Esophagus muscularis mucosa (tissue), 4 donors: ENCODE measurements at regions not wholly inside any gene's neighbourhood (a gene's known extent, or its start where the extent isn't known, plus 50 kb on each side); places are given as distances from the start of the nearest gene placed in this dataset.
"Not testable (repeated sequence)": the region's sequence is repeated elsewhere in the genome, so short reads cannot be mapped to it uniquely, and the experiment has no call there.

ENCODE experiments used
- DNase-seq: peaks from one replicate; pipeline ENCODE4 v3.0.0-alpha.2; 2017; ENCODE audit errors: extremely low spot score
- H3K27ac ChIP-seq, 4 donors: fragments of 200-600 bp; sonication (generic); replicated peaks in 1 of 4; 1 replicate in 3 of 4; 2 replicates in 1 of 4; pipeline ENCODE4 v1.5.1; 2016 to 2019; ENCODE audit warnings: mild to moderate bottlenecking in 1 of 4
- H3K27me3 ChIP-seq, 4 donors: fragments of 200-600 bp; sonication (generic); one replicate each; pipeline versions ENCODE4 v1.5.1 to v1.6.0; 2016 to 2019
- H3K36me3 ChIP-seq, 4 donors: fragments of 200-600 bp; sonication (generic); one replicate each; pipeline ENCODE4 v1.5.1; 2016 to 2019
- H3K4me1 ChIP-seq, 4 donors: fragments of 200-600 bp; sonication (generic); one replicate each; pipeline ENCODE4 v1.5.1; 2016 to 2019
- H3K4me3 ChIP-seq, 4 donors: fragments of 200-600 bp; sonication (generic); 1 replicate in 2 of 4; 2 replicates in 2 of 4; pipeline ENCODE4 v1.5.1; 2016 to 2019; ENCODE audit warnings: mild to moderate bottlenecking in 4 of 4, moderate library complexity in 1 of 4
- H3K9me3 ChIP-seq, 4 donors: fragments of 200-600 bp; sonication (generic); 1 replicate in 3 of 4; 2 replicates in 1 of 4; pipeline ENCODE4 v1.5.1; 2016 to 2019
- EP300 ChIP-seq: sonication (generic); formaldehyde crosslinking; IDR thresholded peaks from one replicate; pipeline ENCODE4 v1.6.1; 2017; ENCODE audit warnings: antibody characterized with exemption
- POLR2A ChIP-seq: fragments of 450-650 bp; IDR thresholded peaks from one replicate; pipeline ENCODE4 v1.6.1; 2017; ENCODE audit warnings: antibody characterized with exemption, moderate library complexity, mild to moderate bottlenecking, low read depth
- POLR2AphosphoS5 ChIP-seq, 2 donors: sonication (generic); formaldehyde crosslinking; IDR thresholded peaks; one replicate each; pipeline ENCODE4 v1.6.1; 2017; ENCODE audit warnings: antibody characterized with exemption in 2 of 2
- WGBS: methylation state at CpG from one replicate; pipeline ENCODE4 v1.1.5; 2018; 5-methylcytosine and 5-hydroxymethylcytosine counted together
- intact Hi-C: fragments of 100-400 bp; cut with DNase I; formaldehyde crosslinking; loops from one replicate; pipeline ENCODE4 v1.15.1; 2023
- TF ChIP-seq, protein P1 (sequence below), 3 experiments: fragments of 200-600 bp in 2 of 3; fragments of 450-650 bp in 1 of 3; sonication (generic) in 2 of 3; IDR thresholded peaks; one replicate each; pipeline ENCODE4 v1.5.1; 2017 to 2019; ENCODE audit warnings: antibody characterized with exemption in 3 of 3, mild to moderate bottlenecking in 2 of 3, moderate library complexity in 1 of 3

DNA sequence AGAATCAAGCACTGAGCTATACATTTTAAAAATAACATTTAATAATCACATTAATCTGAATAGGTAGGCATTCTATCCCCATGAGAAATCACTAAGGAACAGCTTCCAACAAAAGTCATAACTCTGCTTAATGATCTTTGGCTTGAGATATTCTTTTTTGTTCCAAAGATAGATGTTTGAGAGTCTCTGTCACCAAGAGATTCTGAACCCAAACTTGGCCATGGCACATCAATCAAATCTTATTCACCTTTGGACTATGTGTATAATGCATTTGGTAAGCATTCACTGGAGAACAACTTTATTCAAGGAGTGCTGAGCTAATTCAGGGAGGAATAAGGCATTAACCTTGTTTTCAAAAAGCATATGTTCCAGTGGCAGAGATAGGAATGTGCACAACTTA is 743.3 kb downstream of the SLC4A3 start:
- intact Hi-C loops, result no loop called here
- Histone ChIP-seq H3K9me3 (peaks cover 0 to 5% (median 0%) of the 10 kb centered on the region in 4 donors), H3K4me3 (no peak overlapping the region), H3K27me3 (no peaks in the 10 kb centered on the region), H3K4me1 (peaks cover 0 to 5% (median 0%) of the 10 kb centered on the region in 4 donors), H3K27ac (no peak overlapping the region), H3K36me3 (no peaks in the 10 kb centered on the region)
- DNase-seq, result no peak
- TF ChIP-seq, protein P1, sequence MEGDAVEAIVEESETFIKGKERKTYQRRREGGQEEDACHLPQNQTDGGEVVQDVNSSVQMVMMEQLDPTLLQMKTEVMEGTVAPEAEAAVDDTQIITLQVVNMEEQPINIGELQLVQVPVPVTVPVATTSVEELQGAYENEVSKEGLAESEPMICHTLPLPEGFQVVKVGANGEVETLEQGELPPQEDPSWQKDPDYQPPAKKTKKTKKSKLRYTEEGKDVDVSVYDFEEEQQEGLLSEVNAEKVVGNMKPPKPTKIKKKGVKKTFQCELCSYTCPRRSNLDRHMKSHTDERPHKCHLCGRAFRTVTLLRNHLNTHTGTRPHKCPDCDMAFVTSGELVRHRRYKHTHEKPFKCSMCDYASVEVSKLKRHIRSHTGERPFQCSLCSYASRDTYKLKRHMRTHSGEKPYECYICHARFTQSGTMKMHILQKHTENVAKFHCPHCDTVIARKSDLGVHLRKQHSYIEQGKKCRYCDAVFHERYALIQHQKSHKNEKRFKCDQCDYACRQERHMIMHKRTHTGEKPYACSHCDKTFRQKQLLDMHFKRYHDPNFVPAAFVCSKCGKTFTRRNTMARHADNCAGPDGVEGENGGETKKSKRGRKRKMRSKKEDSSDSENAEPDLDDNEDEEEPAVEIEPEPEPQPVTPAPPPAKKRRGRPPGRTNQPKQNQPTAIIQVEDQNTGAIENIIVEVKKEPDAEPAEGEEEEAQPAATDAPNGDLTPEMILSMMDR (IDR thresholded peaks at IDR 0.05), result no peak
- TF ChIP-seq EP300, result no peak
- no peak for TF ChIP-seq POLR2AphosphoS5 (IDR thresholded peaks at IDR 0.05)
- TF ChIP-seq POLR2A, result no peak

DNA sequence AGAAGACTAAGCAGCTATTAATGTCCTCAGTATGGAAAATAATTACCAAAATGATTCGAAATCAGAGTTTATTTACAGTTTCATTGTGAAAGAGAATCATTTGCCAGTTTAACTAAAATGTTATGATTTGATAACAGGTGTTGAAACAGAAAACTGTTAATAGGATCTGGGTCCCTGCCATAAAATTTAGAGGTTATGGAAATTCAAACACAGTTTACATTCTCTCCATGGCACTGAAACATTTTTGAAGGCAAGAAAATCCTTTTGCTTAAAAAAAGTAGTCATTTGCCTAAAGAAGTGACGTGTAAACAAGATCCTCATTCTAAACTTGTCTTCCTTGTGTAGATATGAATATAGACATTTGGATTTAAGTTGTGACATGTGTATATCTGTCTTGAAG is 743.8 kb downstream of the SLC4A3 start:
- no peak for DNase-seq
- Histone ChIP-seq H3K4me3 (no peak overlapping the region), H3K27me3 (no peaks in the 10 kb centered on the region), H3K36me3 (no peaks in the 10 kb centered on the region), H3K4me1 (peaks cover 0 to 5% (median 0%) of the 10 kb centered on the region in 4 donors), H3K27ac (no peak overlapping the region), H3K9me3 (peaks cover 0 to 5% (median 0%) of the 10 kb centered on the region in 4 donors)
- intact Hi-C loops, result no loop called here
- TF ChIP-seq POLR2AphosphoS5 (IDR thresholded peaks at IDR 0.05) (no peak), EP300 (no peak), POLR2A (no peak)
- TF ChIP-seq, protein P1 (IDR thresholded peaks at IDR 0.05), result no peak
- WGBS, result 36% methylated on average over 2 of the region's 2 CpGs

DNA sequence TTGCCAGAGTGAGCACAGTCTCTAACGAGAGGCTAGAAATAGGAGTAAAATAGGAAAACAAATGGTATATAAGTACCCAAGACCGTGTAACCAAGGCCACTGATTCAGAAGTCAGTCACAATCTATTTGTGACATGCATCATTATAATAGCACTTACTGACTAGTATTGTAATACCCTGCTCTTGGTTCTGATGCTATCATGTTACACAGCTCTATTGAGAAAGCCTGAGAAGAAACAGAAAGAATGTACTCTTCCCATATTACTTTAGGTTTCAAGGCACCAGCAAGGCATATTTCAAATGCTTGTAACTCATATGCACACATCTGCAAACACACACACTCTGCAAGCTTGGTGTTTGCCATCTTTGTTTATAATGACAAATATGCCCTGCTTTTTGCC is 746.4 kb downstream of the SLC4A3 start:
- peaks cover 0 to 5% (median 0%) of the 10 kb centered on the region in 4 donors for H3K4me1 ChIP-seq
- intact Hi-C loops, result no loop called here
- no peaks in the 10 kb centered on the region for H3K9me3 ChIP-seq
- no peak for TF ChIP-seq POLR2AphosphoS5 (IDR thresholded peaks at IDR 0.05)
- no peak for TF ChIP-seq POLR2A
- TF ChIP-seq, protein P1 (IDR thresholded peaks at IDR 0.05), result no peak
- no peak for TF ChIP-seq EP300
- DNase-seq, result no peak
- H3K36me3 ChIP-seq, result no peaks in the 10 kb centered on the region
- no peak overlapping the region for H3K4me3 ChIP-seq
- H3K27ac ChIP-seq, result no peak overlapping the region
- H3K27me3 ChIP-seq, result no peaks in the 10 kb centered on the region
- WGBS, result 79% methylated on average over 2 of the region's 2 CpGs

DNA sequence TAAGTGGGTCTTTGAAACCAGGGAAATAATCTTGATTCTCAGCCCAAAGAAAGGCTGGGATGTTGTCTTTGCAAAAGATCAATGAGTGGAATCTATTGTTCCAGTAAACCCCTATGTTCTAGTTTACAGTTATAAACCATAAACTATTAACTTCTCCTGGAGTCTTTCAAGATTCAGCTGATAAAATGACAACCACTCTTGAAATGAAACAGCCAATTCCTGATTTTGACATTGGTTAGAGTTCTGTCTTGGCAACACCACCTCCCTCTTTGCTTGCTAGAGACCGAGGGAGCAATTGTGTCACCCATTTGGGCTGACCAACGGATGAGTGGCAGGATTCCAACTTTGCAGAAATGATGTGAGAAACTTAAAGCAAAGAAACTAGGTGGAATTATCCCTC is 746.9 kb downstream of the SLC4A3 start:
- Histone ChIP-seq H3K9me3 (no peaks in the 10 kb centered on the region), H3K4me1 (peaks cover 0 to 5% (median 0%) of the 10 kb centered on the region in 4 donors), H3K27me3 (no peaks in the 10 kb centered on the region), H3K27ac (no peak overlapping the region), H3K4me3 (no peak overlapping the region), H3K36me3 (no peaks in the 10 kb centered on the region)
- DNase-seq, result no peak
- intact Hi-C loops, result no loop called here
- WGBS, result 73% methylated on average over 2 of the region's 2 CpGs
- TF ChIP-seq, protein P1 (IDR thresholded peaks at IDR 0.05), result no peak
- TF ChIP-seq POLR2A, result no peak
- TF ChIP-seq EP300, result no peak
- TF ChIP-seq POLR2AphosphoS5 (IDR thresholded peaks at IDR 0.05), result no peak

DNA sequence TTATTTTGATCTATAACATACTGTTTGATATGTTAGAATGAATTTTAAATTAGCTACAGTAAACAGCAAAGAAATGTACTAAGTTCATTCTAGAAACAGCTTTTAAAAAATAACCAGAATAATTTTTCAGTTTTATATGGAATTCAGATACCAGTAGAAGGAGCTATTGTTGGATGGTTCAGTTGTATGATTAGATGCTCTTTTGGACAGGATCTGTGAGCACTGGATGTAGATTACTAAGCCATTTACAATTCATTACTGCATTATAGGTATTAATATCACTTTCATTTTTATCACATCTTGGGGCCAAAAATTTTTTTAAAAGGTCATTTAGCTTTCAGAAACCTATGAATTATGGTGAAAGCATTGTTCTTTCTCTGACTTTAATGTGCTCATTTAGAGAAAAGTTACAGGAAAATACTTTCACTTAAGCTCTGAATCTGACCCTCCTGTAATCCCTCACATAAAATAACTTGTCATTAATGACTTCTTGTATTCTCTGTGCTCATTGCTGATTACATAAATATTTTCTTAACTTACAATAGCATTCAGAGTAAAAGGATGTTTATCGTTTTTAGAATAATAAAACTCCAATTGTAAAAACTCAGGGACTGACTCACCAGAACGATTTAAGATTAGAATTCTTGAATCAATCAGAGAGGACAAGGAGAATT is 750.2 kb downstream of the SLC4A3 start:
- Histone ChIP-seq H3K4me3 (no peak overlapping the region), H3K4me1 (no peaks in the 10 kb centered on the region), H3K9me3 (no peaks in the 10 kb centered on the region), H3K27ac (no peak overlapping the region), H3K27me3 (no peaks in the 10 kb centered on the region), H3K36me3 (no peaks in the 10 kb centered on the region)
- 36% methylated on average over 2 of the region's 2 CpGs for WGBS
- intact Hi-C loops, result no loop called here
- TF ChIP-seq POLR2AphosphoS5 (IDR thresholded peaks at IDR 0.05), result no peak
- TF ChIP-seq, protein P1 (IDR thresholded peaks at IDR 0.05), result no peak
- no peak for DNase-seq

DNA sequence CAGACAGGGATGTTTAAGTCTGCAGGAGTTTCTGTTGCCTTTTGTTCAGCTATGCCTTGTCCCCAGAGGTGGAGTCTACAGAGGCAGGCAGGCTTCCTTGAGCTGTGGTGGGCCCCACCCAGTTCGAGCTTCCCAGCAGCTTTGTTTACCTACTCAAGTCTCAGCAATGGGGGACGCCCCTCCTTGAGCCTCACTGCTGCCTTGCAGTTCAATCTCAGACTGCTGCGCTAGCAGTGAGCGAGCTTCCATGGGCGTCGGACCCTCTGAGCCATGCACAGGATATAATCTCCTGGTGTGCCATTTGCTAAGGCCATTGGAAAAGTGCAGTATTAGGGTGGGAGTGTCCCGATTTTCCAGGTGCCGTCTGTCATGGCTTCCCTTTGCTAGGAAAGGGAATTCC is 760.3 kb downstream of the SLC4A3 start:
- H3K4me3 ChIP-seq, H3K36me3 ChIP-seq, H3K4me1 ChIP-seq, intact Hi-C loops, H3K27ac ChIP-seq, H3K27me3 ChIP-seq, H3K9me3 ChIP-seq, DNase-seq: not testable (repeated sequence)
- WGBS, result 91% methylated on average over 8 of the region's 8 CpGs
